GOT3 (cell line): ENCODE measurements at regions not wholly inside any gene's neighbourhood (a gene's known extent, or its start where the extent isn't known, plus 50 kb on each side); places are given as distances from the start of the nearest gene placed in this dataset.

Source experiments
- DNase-seq: peaks from one replicate; lab custom pipeline; 2025; ENCODE audit warnings: mixed read lengths; lab: John Stamatoyannopoulos, UW

DNA sequence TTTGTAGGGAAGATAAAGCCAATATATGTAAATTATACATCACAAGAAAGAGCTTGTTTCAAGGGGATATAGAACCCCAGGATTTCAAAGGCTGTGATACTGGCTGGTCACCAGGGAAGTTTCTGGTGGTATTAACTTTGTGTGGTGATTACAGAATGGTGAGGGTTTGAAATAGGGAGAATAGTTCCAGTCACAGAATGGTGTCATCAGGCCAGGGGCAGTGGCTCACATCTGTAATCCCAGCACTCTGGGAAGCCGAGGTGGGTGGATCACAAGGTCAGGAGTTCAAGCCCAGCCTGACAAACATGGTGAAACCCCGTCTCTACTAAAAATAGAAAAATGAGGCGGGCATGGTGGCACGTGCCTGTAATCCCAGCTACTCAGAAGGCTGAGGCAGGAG is 183.8 kb upstream of the XYLT1 start:
- no peak for DNase-seq

DNA sequence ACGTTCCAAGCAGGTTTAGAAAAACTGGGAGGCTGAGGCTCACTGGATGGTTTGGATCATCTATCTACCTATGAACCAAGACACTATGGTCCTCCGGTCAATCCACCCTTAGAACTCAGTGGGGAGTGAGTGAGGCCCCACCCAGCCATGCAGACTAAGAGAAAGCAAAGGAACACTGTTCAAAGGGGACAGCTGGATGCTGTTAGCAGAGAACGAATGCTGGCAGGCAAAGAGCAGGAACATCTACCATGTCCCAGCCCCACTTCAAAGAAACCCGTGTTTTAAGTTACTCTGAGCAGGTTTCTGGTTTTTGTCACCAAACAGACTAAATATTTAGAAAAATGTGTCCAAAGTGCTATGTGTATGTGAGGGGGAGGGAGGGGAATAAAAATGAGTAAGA is 183.4 kb upstream of the XYLT1 start:
- DNase-seq, result no peak

DNA sequence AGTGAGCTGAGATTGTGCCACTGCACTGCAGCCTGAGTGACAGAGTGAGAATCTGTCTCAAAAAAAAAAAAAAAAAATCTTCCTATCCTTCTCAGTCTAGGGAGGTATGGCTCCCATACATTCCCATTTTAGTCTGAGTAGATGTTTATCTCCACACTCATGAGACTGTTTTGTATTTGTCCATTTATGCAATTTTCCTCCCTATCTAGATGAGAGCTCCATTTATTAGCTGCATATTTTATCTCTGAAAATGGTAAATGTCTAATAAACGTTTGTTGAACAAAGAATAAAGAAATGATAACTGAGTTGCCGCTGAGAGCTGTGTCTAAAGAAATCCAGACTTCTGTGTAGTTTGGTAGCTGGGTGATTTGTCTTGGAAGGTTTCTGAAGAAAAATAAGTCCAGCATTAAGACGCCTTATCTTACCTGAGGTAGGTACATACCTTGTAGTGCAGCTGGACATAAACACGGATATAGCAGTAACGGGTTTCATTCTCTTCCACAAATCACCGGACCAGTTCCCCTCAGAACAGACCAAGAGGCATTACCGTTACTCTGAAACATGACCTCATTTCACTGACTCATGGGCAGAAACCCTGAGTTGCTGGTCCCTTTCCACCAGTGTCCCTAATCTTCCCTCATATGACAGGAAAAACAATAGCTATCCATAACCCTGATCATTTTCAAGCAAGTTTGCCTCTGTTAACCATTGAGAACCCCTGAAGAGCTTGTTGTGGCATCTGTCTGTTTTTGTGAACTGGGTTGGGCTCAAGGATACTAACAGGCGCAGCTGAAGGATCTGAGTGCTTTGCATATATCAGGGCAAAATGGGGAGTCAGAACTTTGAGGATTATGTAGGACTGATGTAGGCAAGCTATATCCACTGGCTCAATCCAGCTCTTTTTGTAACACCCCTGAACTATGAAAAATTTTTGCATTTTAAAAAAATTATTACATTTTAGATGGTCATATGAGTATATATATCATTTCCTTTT is 177.4 kb upstream of the XYLT1 start:
- no peak for DNase-seq

DNA sequence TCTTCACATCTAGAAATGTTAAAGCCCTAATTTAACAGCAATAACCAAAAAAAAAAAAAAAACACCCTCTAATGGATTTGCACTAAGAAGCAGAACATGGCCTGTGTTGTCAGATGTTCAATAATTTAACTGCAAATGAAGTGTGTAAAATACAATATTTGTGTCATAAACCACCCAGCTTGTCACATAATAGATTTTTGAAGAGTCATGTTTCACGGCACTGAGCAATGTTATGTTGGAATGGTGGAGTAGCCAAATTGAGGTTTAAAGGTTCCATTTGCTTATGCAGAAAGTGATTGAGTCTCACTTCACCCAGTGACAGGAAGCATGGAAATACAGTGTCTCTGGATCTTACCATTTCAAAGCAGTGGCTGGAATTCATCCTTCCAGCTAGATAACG is 173.2 kb upstream of the XYLT1 start:
- no peak for DNase-seq

DNA sequence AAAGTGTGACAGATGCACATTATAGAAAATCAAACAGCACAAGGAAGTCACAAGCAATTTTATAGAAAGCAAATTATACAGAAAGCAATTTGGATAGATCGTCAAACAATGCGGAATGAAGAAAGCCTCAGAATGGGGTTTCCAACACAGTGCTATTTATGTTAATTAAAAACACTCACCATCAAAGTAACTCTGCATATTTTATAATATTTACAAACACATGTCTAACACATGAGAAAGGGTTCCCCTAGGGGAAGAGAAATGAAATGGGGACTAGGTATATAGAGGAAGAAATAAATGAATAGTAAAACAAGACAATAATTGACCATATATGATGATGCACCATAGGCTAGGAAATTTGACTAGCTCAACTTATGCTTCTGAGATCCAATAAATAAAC is 171.2 kb upstream of the XYLT1 start:
- DNase-seq, result no peak

DNA sequence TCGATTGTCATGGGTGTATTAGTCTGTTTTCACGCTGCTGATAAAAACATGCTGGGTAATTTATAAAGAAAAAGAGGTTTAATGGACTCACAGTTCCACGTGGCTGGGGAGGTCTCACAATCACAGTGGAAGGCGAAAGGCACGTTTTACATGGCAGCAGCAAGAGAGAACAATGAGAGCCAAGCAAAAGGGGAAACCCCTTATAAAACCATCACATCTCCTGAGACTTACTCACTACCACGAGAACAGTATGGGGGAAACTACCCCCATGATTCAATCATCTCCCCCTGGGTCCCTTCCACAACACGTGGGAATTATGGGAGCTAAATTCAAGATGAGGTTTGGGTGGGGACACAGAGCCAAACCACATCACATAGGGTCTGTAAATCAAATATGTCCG is 167.4 kb upstream of the XYLT1 start:
- DNase-seq, result no peak

DNA sequence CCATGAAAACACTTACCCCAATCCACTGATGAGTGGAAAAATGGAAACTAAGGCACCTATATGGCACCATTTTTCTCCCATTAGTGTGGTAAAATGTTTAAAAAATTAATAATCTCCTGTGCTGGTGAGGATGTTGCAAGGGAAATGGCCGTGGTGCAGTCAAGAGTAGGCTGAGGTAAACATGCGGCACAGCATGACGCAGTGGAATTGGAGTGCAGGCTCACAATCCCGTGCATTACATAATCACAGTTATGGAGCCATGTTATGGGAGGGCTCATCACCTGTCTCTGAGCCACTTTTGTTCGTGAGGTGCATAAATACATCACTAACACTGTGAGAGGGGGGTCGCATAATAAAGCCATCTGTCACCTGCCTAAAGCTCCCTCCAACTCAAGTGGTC is 164.4 kb upstream of the XYLT1 start:
- DNase-seq, result no peak

DNA sequence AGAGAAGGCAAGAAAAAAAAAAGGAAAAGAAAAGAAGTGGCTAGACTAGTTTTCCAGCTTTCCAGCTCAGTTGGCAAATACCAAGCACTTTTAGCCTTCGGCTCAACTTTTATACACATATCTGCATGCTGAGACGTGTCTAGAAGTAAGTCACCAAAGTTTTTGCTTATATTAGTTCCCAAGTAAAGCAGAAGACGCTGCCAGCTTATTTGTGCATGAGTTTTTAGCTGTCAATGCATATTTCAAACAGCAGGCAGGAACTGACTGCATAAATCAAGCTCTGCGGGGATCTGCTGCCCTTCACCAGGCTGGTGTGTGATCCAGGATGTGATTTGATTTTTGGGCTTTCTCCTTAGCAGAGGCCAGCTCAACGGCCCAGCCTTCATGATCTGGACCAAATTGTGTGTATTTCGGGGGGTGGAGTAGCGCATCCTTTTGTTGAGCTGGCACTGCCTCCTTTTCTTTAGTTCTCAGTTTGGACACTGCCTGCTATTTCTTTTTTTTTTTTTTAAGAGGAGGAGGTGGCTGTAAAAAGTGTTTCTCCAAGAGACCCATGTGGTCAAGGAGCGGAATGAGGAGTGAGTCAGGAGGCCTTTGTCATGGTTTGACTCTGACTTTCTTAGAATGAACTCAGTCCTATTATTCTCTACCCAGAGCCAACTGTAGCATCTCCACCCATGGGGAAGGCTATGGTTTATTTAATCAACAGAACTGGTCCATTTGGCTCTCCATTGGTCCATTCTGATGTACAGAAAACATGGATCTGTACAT is 162.6 kb upstream of the XYLT1 start:
- no peak for DNase-seq

DNA sequence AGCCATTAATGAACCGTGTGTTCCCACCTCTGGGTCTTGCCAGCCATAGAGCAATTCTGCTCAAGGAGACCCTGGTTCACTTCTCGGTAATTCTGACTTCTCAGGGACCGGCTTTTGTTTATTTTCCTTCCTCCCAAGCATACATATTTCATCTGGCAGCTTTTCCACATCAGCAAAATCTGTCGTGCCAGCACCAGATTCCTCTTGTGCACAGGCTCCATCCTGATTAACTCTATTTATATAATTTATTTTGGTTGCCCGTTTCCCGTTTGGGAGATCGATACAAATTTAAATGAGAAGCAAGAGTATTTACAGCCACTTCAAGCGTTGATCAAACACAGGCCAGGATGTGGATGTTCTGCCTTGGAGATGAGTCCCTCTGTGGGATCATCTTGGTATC is 161.9 kb upstream of the XYLT1 start:
- DNase-seq, result no peak

DNA sequence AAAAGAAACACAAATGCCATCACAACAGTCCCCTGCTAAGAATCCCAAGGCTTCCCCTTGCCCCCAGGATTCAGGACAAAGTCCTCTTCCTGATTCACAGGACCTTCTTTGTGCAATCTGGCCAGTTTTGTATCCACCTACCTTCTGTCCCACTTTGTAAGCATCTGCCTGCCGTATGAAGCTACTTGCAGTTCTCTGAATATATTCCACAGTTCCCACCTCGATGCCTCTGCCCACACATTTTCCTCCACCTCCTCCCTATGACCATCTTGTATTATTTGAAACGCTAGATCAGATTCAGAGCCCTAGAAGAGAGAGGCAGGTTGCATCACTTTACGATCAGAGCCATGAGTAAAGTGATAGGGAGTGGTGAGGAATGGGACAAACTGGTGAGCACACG is 159.2 kb upstream of the XYLT1 start:
- no peak for DNase-seq

DNA sequence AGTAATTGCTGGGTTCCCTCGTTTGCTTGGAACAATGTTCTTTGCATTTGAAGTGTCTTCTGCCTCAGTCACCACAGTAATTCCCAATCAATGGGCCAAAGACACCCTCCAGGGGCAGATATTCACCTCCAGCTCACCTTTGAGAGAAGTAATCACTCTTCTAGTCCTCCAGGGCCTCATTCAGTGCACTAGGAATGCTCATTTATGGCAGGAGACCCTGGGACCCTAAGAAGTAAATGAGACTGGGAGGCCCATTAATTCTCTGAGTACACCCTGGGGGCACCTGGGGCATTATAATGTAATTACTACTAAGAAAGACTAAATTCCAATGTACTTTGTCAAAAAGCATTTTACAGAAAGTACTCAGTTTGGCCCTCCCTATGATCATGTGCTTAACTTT is 158.2 kb upstream of the XYLT1 start:
- no peak for DNase-seq

DNA sequence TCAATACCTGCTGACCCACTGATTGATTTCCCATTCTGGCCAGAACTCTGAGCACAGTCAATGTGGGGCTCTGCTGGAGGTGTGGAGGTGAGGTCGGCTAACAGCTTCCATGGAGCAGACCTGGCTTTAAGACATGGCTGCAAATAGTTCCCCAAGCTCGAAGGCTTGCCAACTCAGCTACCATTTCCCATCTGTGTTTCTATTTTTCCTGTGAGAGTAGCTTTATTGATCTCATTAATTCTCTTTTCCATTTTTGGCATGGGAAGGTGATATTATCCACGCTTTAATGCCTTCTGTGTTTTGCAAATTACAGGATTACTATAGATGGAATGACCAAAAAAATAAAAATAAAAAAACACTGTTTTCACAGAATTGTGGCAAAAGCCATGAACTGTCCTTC is 151.6 kb upstream of the XYLT1 start:
- no peak for DNase-seq

DNA sequence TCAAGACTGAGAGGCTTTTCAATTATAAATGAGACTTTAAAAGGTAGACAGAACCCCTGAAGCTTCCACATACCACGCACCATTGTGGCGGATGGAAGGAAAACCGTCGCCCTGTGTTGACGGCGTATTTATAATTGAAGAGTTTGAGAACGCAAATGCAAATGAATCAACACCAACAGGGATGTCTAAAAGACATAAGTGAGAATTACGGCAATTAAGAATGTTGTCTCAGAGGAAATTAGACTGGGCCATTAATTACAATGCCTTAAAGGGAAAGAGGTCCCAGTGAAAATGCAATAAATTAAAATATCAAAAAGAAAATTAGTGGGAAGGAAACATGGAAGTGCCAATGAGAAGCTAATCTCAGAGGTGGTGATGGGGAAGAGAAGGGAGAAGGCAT is 148.5 kb upstream of the XYLT1 start:
- no peak for DNase-seq

DNA sequence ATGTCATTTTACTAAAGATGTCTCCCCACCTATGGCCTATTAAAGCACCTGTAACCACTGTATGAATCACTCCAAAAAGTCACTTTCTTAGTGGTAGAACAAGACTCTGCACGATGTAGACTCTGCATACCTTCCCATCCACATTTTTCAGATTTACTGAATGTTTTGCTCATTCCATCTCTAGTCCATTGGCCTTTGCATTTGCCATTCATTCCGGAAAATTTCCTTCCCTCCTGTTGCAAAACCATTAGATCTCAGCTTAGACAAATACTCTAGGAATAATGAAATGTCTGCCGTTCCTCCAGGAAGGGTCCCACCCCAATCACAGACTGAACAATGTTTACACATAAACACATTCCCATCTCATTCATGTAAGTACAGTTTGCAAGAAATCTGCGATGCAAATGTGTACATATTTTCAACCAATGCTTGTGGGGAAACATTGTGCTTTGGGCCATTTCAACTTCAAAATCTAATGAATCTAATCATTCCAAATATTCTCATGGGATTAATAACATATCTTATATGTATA is 146.3 kb upstream of the XYLT1 start:
- no peak for DNase-seq

DNA sequence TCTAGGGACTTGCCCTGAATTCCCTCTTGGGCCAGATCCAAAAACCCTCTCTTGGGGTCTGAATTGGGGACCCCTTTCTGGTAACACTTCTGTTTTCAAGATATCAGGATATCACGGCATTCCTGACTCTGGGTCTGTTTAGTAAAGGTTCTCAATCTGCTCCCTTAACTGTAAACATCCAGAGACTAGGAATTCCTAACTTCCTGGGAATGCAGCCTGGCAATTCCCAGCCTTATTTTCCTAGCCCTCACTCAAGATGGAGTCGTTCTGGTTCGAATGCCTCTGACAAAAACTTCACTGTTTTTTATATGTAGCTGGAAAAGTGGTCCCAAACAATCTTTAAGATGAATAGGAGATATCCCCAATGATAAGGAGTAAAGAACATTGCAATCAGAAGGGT is 141.6 kb upstream of the XYLT1 start:
- no peak for DNase-seq

DNA sequence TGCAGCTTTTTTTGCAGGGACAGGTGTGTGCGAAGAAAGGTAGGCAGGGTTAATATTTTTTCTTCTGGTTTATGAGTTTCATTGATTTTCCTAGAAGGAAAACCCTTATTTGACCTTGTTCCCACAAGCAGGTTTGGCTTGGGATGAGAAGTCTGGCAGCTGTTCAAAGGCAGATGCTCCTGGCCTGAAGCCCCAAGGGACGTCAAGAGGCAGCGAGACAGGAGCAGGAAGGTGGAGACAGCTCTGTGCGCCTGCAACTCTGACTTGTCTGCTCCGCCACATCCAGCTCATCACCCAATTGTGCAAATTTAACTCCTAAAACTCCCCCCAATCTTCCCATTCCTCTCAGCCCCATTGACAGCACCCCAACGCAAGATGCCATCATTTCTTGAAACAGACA is 136.8 kb upstream of the XYLT1 start:
- no peak for DNase-seq

DNA sequence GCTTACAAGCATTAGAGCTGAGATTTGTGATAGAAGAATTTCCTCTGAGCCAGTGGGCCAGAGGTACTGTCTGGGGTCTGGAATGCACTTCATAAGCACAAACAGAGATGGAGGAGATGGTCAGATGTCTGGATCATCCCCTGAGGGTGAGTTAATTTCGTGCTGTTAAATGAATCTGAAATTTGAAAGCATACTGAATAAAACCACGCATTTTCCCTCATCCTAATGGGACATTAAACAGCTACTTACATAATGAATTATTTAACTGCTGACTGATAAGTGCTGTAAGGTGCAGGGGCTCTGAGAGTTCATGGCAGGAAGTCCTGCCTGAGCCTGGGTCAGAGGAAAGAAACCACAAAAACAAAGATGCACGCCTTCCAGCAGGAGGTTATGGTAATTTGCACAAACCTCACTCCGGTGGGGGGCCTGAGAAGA is 136.3 kb upstream of the XYLT1 start:
- no peak for DNase-seq

DNA sequence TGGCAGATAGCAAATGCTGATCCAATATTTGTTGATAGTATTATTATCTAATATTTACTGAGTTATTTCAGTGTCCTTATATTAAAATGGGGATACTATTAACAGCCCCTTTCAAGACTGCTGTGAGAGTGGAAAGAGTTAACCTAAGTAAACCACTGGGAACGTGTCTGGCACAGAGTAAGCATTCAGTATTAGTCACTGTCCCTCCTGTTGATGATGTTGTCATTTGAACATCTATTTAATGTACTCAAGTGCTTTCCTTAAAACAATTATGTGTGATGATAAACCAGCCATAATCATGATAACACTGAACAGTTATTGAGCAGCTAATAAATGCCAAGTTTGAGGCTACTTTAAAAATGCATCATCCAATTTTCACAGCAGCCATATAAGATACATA is 135.7 kb upstream of the XYLT1 start:
- DNase-seq, result no peak

DNA sequence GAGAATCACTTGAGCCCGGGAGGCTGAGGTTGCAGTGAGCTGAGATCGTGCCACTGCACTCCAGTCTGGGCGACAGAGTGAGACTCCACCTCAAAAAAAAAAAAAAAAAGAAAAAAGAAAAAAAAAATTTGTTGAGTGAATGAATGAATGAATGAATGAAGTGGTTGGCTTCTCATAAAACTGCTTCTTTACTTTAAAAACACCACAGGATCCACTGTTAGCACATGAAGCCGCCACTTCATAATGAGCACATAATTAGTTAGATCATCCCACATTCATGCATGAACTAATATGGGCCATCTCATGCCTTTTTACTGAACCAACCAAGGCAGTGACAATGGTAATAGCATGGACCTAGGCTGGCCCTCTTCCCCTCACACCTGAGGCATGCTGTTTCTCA is 135.0 kb upstream of the XYLT1 start:
- DNase-seq, result no peak

DNA sequence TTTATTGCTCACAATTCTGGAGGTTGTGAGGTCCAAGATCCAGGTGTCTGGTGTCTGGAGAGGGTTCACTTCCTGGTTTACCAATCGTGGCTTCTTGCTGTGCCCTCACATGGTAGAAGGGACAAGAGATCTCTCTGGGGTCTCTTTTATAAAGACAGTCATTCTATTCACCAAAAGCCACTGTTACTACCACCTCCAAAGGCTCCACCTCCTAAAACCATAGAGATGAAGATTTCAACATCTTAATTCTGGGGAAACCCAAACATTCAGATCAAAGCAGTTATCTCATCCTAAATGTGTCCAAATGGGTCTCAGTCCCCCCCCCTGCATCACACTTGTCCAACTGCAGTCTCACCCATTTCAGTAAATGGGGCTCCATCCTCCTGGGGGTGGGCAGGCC is 132.9 kb upstream of the XYLT1 start:
- DNase-seq, result no peak

DNA sequence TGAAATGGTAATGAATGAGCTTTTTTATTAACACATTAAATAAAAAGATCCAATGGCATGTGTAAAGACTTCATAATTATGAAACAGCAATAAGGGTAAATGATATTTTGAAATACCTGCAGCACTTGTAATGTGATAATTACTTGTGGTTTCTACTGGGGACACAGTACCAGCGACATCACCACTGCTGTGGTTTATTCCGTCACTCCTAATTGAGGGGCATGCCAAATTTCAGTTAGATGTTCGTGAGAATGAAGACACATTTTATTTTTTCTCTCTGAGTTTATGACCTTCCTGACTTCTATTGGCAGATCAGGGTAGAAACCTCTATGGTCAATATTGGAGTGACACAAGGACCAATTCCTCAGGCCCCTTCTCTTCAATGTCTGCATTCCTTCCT is 131.9 kb upstream of the XYLT1 start:
- DNase-seq, result no peak

DNA sequence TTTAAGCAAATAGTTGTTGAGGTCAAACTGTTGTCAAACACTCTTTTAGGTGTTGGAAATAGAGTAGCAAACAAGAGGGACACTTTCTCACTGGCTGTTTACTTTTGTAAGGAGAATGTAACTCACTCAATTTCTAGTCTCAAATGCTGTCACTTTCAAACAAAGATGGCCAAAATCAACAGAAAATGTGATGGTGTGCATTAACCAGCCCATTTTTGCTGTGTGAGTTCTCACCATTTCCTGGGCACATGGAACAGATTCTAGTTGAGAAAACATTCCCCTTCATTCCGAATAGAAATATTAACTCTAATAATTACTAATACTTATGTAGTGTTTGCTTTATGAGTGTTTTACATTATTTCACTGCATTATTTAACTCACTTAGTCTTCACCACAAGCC is 128.2 kb upstream of the XYLT1 start:
- DNase-seq, result no peak
